ENCODE measurements at regions not wholly inside any gene's neighbourhood (a gene's known extent, or its start where the extent isn't known, plus 50 kb on each side); places are given as distances from the start of the nearest gene placed in this dataset.

DNA sequence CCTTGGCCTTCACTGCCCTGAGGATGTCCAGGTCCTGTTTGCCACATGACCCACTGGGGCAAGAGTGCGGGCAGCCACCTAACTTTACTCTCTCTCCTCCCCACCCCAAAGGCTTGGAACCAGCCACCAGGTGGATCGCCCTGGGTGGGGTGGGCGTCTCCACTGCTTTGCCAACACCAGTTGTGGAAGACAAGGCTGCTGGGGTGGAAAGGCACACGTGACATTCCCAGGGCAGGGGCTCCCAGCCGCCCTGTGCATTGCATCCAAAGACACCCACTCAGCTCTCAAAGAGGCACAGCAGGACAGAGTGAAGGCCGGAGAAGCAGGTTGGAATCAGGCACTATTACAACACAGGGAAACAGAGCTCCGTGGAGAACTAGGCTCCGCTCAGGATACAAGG, 162.2 kb downstream of the OLFM1 start:
- Histone ChIP-seq H3K36me3 (no peaks in the 10 kb centered on the region), H3K27me3 (no peaks in the 10 kb centered on the region), H3K27ac (no peak overlapping the region), H3K9me3 (no peaks in the 10 kb centered on the region), H3K4me1 (no peaks in the 10 kb centered on the region), H3K4me3 (no peak overlapping the region)
- DNase-seq: no peak
- TF ChIP-seq, protein P1, sequence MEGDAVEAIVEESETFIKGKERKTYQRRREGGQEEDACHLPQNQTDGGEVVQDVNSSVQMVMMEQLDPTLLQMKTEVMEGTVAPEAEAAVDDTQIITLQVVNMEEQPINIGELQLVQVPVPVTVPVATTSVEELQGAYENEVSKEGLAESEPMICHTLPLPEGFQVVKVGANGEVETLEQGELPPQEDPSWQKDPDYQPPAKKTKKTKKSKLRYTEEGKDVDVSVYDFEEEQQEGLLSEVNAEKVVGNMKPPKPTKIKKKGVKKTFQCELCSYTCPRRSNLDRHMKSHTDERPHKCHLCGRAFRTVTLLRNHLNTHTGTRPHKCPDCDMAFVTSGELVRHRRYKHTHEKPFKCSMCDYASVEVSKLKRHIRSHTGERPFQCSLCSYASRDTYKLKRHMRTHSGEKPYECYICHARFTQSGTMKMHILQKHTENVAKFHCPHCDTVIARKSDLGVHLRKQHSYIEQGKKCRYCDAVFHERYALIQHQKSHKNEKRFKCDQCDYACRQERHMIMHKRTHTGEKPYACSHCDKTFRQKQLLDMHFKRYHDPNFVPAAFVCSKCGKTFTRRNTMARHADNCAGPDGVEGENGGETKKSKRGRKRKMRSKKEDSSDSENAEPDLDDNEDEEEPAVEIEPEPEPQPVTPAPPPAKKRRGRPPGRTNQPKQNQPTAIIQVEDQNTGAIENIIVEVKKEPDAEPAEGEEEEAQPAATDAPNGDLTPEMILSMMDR (IDR thresholded peaks at IDR 0.05): no peak
- no peak for TF ChIP-seq POLR2A (IDR thresholded peaks at IDR 0.05)

DNA sequence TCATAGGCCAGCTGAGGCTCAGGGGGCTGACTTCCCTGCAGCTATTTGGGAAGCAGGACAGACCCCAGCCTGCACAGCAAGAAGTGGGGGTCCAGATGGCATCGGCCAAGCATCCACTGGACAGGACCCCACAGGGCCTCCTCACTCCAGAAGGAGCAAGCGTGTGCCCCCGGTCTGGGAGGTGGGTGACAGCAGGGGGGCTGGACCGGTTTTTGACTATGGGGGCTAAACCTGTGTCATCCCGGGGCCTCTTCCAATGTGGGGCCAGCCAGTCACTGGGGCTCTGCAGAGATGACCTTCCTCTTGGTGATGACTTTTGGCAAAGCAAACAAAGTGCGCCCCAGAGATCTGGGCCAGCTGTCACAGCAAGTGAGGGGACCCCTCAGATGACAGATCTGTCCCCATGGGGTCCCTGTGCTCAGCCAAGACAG, 163.9 kb downstream of the OLFM1 start:
- no peaks in the 10 kb centered on the region for H3K27me3 ChIP-seq
- no peak for DNase-seq
- no peaks in the 10 kb centered on the region for H3K36me3 ChIP-seq
- no peaks in the 10 kb centered on the region for H3K9me3 ChIP-seq
- no peak overlapping the region for H3K27ac ChIP-seq
- TF ChIP-seq, protein P1 (IDR thresholded peaks at IDR 0.05): no peak
- no peak for TF ChIP-seq POLR2A (IDR thresholded peaks at IDR 0.05)
- no peaks in the 10 kb centered on the region for H3K4me1 ChIP-seq
- no peak overlapping the region for H3K4me3 ChIP-seq

DNA sequence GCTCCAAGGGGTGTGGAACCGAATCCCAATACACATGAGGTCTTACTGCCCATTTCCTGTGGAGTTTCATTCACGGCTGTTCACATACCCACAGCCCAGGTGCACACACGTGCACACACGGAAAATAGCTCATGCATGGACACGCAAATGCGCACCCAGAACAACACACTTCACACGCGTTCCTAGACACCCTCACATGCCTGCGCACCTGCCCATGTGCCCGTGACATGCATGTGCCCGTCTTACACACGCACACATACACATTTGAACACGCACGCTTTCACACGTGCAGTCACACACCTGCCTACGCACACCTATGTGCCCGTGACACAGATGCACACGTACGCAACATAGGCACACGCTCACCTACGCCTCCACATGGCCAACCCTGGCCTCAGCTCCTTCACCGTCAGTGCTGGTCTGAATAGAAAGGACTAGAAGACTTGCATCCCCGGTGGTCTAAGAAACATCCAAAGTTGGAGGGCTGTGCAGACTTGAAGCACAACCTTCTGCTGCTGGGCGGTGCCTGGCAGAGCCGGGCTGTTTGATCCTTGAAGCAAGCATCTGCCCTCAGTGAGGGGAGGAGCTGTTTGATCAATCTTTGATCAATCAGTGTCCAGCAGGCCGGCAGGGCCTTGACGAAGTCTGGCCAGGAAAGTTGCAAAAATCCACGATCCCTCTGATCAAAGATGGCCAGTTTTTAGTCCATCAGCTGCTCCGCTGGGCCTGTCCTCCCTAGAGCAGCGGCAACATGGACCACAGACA, 164.7 kb downstream of the OLFM1 start:
- Histone ChIP-seq H3K27me3 (no peaks in the 10 kb centered on the region), H3K9me3 (no peaks in the 10 kb centered on the region), H3K4me1 (no peaks in the 10 kb centered on the region), H3K4me3 (no peak overlapping the region), H3K36me3 (no peaks in the 10 kb centered on the region), H3K27ac (no peak overlapping the region)
- DNase-seq: no peak
- TF ChIP-seq POLR2A (IDR thresholded peaks at IDR 0.05): no peak
- TF ChIP-seq, protein P1 (IDR thresholded peaks at IDR 0.05): no peak

DNA sequence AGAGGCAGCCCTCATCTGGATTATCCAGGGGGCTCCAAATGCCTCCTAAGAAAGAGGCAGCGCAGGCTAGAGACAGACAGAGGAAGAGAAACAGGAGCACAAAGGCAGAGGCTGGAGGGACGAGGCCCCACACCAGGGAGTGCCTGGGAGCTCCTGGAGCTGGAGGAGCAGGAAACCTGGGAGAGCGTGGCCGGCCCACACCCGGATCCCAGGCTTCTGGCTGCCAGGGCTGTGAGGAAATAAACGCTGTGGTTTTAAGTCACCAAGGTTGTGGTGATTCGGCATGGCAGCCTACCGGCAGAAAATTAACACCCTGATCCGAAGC, 165.5 kb downstream of the OLFM1 start:
- H3K27me3 ChIP-seq: no peaks in the 10 kb centered on the region
- TF ChIP-seq POLR2A (IDR thresholded peaks at IDR 0.05): no peak
- TF ChIP-seq, protein P1 (IDR thresholded peaks at IDR 0.05): no peak

DNA sequence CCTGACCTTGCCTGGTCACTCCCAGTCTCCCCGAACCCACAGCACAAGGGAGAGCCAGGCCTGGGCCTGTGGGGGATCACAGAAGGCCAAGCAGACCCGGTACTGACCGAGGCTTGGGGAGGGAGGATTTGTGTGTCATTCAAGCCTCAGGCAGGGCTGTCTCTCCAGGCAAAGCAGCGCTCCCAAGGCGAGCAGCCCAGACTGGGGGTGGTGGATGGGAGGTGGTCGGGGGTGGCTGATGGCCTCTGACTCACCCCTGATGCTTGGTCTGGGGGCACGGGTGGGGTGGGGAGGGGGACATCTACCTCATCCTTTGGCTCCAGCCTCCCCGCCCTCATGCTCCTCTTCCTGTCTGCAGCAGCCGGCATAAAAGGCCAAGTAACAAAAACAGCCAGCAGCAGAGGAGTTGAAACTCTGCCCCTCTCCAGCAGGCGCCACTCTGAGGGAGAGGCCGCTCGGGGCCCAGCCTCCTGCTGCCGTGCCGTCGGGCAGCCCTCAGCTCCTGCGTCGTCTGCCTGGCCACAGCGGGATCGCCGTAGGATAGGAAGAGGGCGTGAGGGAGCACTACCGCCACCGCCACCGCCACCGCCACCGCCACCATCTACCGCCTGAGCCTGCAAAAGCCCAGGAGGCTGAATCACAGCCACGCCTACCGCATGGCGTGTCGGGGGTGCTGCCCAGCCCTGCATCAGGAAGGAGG, 166.0 kb downstream of the OLFM1 start:
- H3K4me1 ChIP-seq: no peaks in the 10 kb centered on the region
- no peak for DNase-seq
- no peaks in the 10 kb centered on the region for H3K27me3 ChIP-seq
- H3K27ac ChIP-seq: no peak overlapping the region
- TF ChIP-seq POLR2A (IDR thresholded peaks at IDR 0.05): no peak
- H3K36me3 ChIP-seq: no peaks in the 10 kb centered on the region
- H3K4me3 ChIP-seq: no peak overlapping the region
- no peaks in the 10 kb centered on the region for H3K9me3 ChIP-seq

More for the DNA sequence above, 165.5 kb downstream of the OLFM1 start:
- no peak overlapping the region for H3K4me3 ChIP-seq
- no peaks in the 10 kb centered on the region for H3K4me1 ChIP-seq
- H3K9me3 ChIP-seq: no peaks in the 10 kb centered on the region
- DNase-seq: no peak
- no peak overlapping the region for H3K27ac ChIP-seq
- no peaks in the 10 kb centered on the region for H3K36me3 ChIP-seq
